ENCODE measurements at regions not wholly inside any gene's neighbourhood (a gene's known extent, or its start where the extent isn't known, plus 50 kb on each side); places are given as distances from the start of the nearest gene placed in this dataset.
"Not testable (repeated sequence)": the region's sequence is repeated elsewhere in the genome, so short reads cannot be mapped to it uniquely, and the experiment has no call there.

GRCh38 chr1:232416026-232416568, 213.8 kb downstream of the SIPA1L2 start:
- Histone ChIP-seq H3K9me3 (ENCODE audit: control insufficient read depth in 1 of 2, insufficient read depth in 1 of 2, low read length in 2 of 2) (no peaks in the 10 kb centered on the region), H3K27ac (ENCODE audit: low read depth in 1 of 2, low read length in 2 of 2) (no peak overlapping the region), H3K4me1 (ENCODE audit: insufficient read depth, low read length) (no peaks in the 10 kb centered on the region), H3K36me3 (ENCODE audit: insufficient read depth, low read length) (no peaks in the 10 kb centered on the region), H3K27me3 (ENCODE audit: control insufficient read depth in 1 of 2, insufficient read depth in 2 of 2, low read length in 2 of 2) (no peaks in the 10 kb centered on the region), H3K4me3 (ENCODE audit: low read length) (no peak overlapping the region)
- Mint-ChIP-seq H3K9me3 (no peaks in the 10 kb centered on the region), H3K27me3 (no peaks in the 10 kb centered on the region), H3K36me3 (ENCODE audit: low read depth) (no peaks in the 10 kb centered on the region), H3K4me1 (ENCODE audit: low read depth) (no peaks in the 10 kb centered on the region), H3K27ac (no peak overlapping the region), H3K4me3 (no peak overlapping the region)
- ChIA-PET POLR2A (no interaction called here), CTCF (no interaction called here)
- DNase-seq = no peak
- intact Hi-C loops (cut with DNase I, micrococcal nuclease) = no loop called here
- no peak for ATAC-seq (ENCODE audit: poor library complexity)
- TF ChIP-seq CTCF (IDR thresholded peaks at IDR 0.05) = no peak

- H3K4me1 Mint-ChIP-seq (ENCODE audit: low read depth); ATAC-seq (ENCODE audit: poor library complexity); H3K4me3 Mint-ChIP-seq; CTCF ChIA-PET; DNase-seq; H3K27ac Mint-ChIP-seq; H3K36me3 Mint-ChIP-seq (ENCODE audit: low read depth); POLR2A ChIA-PET; H3K9me3 ChIP-seq (ENCODE audit: control insufficient read depth in 1 of 2, insufficient read depth in 1 of 2, low read length in 2 of 2); H3K36me3 ChIP-seq (ENCODE audit: insufficient read depth, low read length); H3K4me3 ChIP-seq (ENCODE audit: low read length); H3K27ac ChIP-seq (ENCODE audit: low read depth in 1 of 2, low read length in 2 of 2); intact Hi-C loops (cut with DNase I, micrococcal nuclease); H3K4me1 ChIP-seq (ENCODE audit: insufficient read depth, low read length); H3K27me3 ChIP-seq (ENCODE audit: control insufficient read depth in 1 of 2, insufficient read depth in 2 of 2, low read length in 2 of 2); H3K27me3 Mint-ChIP-seq; H3K9me3 Mint-ChIP-seq: not testable (repeated sequence)
Observed at GRCh38 chr1:232415481-232415880, 214.5 kb downstream of the SIPA1L2 start.

- POLR2A ChIA-PET = no interaction called here
- DNase-seq = no peak
- Mint-ChIP-seq H3K9me3 (peaks cover 6% of the 10 kb centered on the region), H3K27me3 (no peaks in the 10 kb centered on the region), H3K36me3 (ENCODE audit: low read depth) (no peaks in the 10 kb centered on the region), H3K4me1 (ENCODE audit: low read depth) (no peaks in the 10 kb centered on the region), H3K4me3 (no peak overlapping the region), H3K27ac (no peak overlapping the region)
- H3K4me1 ChIP-seq (ENCODE audit: insufficient read depth, low read length) = no peaks in the 10 kb centered on the region
- CTCF ChIA-PET = no interaction called here
- ATAC-seq (ENCODE audit: poor library complexity) = no peak
- no peaks in the 10 kb centered on the region for H3K27me3 ChIP-seq (ENCODE audit: control insufficient read depth in 1 of 2, insufficient read depth in 2 of 2, low read length in 2 of 2)
- no peak for TF ChIP-seq CTCF (IDR thresholded peaks at IDR 0.05)
- H3K27ac ChIP-seq (ENCODE audit: low read depth in 1 of 2, low read length in 2 of 2) = no peak overlapping the region
- H3K36me3 ChIP-seq (ENCODE audit: insufficient read depth, low read length) = no peaks in the 10 kb centered on the region
- H3K4me3 ChIP-seq (ENCODE audit: low read length) = no peak overlapping the region
- peaks cover 0 to 3% of the 10 kb centered on the region in 2 experiments for H3K9me3 ChIP-seq (ENCODE audit: control insufficient read depth in 1 of 2, insufficient read depth in 1 of 2, low read length in 2 of 2)
- intact Hi-C loops (cut with DNase I, micrococcal nuclease) = no loop called here
Observed at GRCh38 chr1:232414100-232414499, 215.8 kb downstream of the SIPA1L2 start.

GRCh38 chr1:232413674-232414073, 216.3 kb downstream of the SIPA1L2 start:
- ChIA-PET CTCF (no interaction called here), POLR2A (no interaction called here)
- intact Hi-C loops (cut with DNase I, micrococcal nuclease) = no loop called here
- Mint-ChIP-seq H3K9me3 (peaks cover 6% of the 10 kb centered on the region), H3K27ac (no peak overlapping the region), H3K27me3 (no peaks in the 10 kb centered on the region), H3K36me3 (ENCODE audit: low read depth) (no peaks in the 10 kb centered on the region), H3K4me3 (no peak overlapping the region), H3K4me1 (ENCODE audit: low read depth) (no peaks in the 10 kb centered on the region)
- no peaks in the 10 kb centered on the region for H3K36me3 ChIP-seq (ENCODE audit: insufficient read depth, low read length)
- H3K4me3 ChIP-seq (ENCODE audit: low read length) = no peak overlapping the region
- H3K27me3 ChIP-seq (ENCODE audit: control insufficient read depth in 1 of 2, insufficient read depth in 2 of 2, low read length in 2 of 2) = no peaks in the 10 kb centered on the region
- no peak for DNase-seq
- TF ChIP-seq CTCF (IDR thresholded peaks at IDR 0.05) = no peak
- peaks cover 0 to 3% of the 10 kb centered on the region in 2 experiments for H3K9me3 ChIP-seq (ENCODE audit: control insufficient read depth in 1 of 2, insufficient read depth in 1 of 2, low read length in 2 of 2)
- no peak overlapping the region for H3K27ac ChIP-seq (ENCODE audit: low read depth in 1 of 2, low read length in 2 of 2)
- no peaks in the 10 kb centered on the region for H3K4me1 ChIP-seq (ENCODE audit: insufficient read depth, low read length)
- ATAC-seq (ENCODE audit: poor library complexity) = no peak
